GM23338 (cell line): ENCODE measurements at regions not wholly inside any gene's neighbourhood (a gene's known extent, or its start where the extent isn't known, plus 50 kb on each side); places are given as distances from the start of the nearest gene placed in this dataset.

Experiments
- ATAC-seq: fragments of 200-7000 bp; cut with Tn5 transposase; 3 replicates; pipeline ENCODE4 v1.9.1; 2020
- DNase-seq: peaks from one replicate; pipeline ENCODE4 v3.0.0-alpha.2; 2015; ENCODE audit warnings: low spot score
- H2AFZ ChIP-seq: fragments of 200-600 bp; sonication (generic); 2 replicates; pipeline ENCODE4 v1.8.0; 2016; ENCODE audit warnings: antibody characterized with exemption, mild to moderate bottlenecking, moderate library complexity
- H3F3A ChIP-seq: fragments of 200-600 bp; sonication (generic); replicated peaks from 2 replicates; pipeline ENCODE4 v1.8.0; 2017; ENCODE audit warnings: antibody characterized with exemption, mixed run types, low read depth
- H3K27ac ChIP-seq: fragments of 200-600 bp; sonication (generic); 2 replicates; pipeline ENCODE4 v1.6.1; 2016; ENCODE audit warnings: low read depth
- H3K27me3 ChIP-seq: fragments of 200-600 bp; sonication (generic); 2 replicates; pipeline ENCODE4 v1.8.0; 2016; ENCODE audit warnings: mild to moderate bottlenecking, mixed run types, moderate library complexity; ENCODE audit not compliant: insufficient read depth
- H3K36me3 ChIP-seq: fragments of 200-600 bp; sonication (generic); 2 replicates; pipeline ENCODE4 v1.8.0; 2016; ENCODE audit warnings: mild to moderate bottlenecking; ENCODE audit not compliant: insufficient read depth
- H3K4me1 ChIP-seq: fragments of 200-600 bp; sonication (generic); 2 replicates; pipeline ENCODE4 v1.8.0; 2016; ENCODE audit warnings: mild to moderate bottlenecking, moderate library complexity; ENCODE audit not compliant: insufficient read depth
- H3K4me2 ChIP-seq: fragments of 200-600 bp; sonication (generic); 2 replicates; pipeline ENCODE4 v1.7.1; 2017; ENCODE audit warnings: mixed run types
- H3K4me3 ChIP-seq: fragments of 200-600 bp; sonication (generic); 2 replicates; pipeline ENCODE4 v1.6.1; 2016; ENCODE audit warnings: mixed run types
- H3K79me2 ChIP-seq: fragments of 200-600 bp; sonication (generic); replicated peaks from 2 replicates; pipeline ENCODE4 v1.8.0; 2017; ENCODE audit warnings: mild to moderate bottlenecking; ENCODE audit not compliant: insufficient read depth
- H3K9me2 ChIP-seq: fragments of 200-600 bp; sonication (generic); 2 replicates; pipeline ENCODE4 v1.8.0; 2017; ENCODE audit not compliant: insufficient read depth
- H4K20me1 ChIP-seq: fragments of 200-600 bp; sonication (generic); replicated peaks from 2 replicates; pipeline ENCODE4 v1.8.0; 2017; ENCODE audit warnings: mild to moderate bottlenecking; ENCODE audit not compliant: insufficient read depth
- H3K27ac Mint-ChIP-seq: 2 replicates; pipeline ENCODE4 v1.8.0; 2020; ENCODE audit warnings: inconsistent platforms, mild to moderate bottlenecking, moderate library complexity, mixed read lengths
- H3K27me3 Mint-ChIP-seq: 3 replicates; pipeline ENCODE4 v1.8.0; 2022; ENCODE audit warnings: low read depth, mild to moderate bottlenecking, moderate library complexity, mixed read lengths, inconsistent platforms; ENCODE audit not compliant: insufficient read depth, poor library complexity
- H3K36me3 Mint-ChIP-seq: 3 replicates; pipeline ENCODE4 v1.8.0; 2021; ENCODE audit warnings: low read depth, mild to moderate bottlenecking, inconsistent platforms, moderate library complexity, mixed read lengths
- H3K4me1 Mint-ChIP-seq: 3 replicates; pipeline ENCODE4 v1.8.0; 2020; ENCODE audit warnings: mild to moderate bottlenecking, inconsistent platforms, mixed read lengths
- H3K4me3 Mint-ChIP-seq: 3 replicates; pipeline ENCODE4 v1.8.0; 2021; ENCODE audit warnings: moderate library complexity, mild to moderate bottlenecking, inconsistent platforms, mixed read lengths
- H3K9me3 Mint-ChIP-seq: 3 replicates; pipeline ENCODE4 v1.8.0; 2020; ENCODE audit warnings: moderate library complexity, mild to moderate bottlenecking, inconsistent platforms, mixed read lengths
- CREB1 ChIP-seq: fragments of 250-450 bp; sonication (Bioruptor Pico); IDR thresholded peaks from 2 replicates; pipeline ENCODE4 v1.5.0; 2020; ENCODE audit warnings: low read depth, mild to moderate bottlenecking, moderate library complexity
- CTCF ChIP-seq, 2 experiments: fragments of 200-600 bp in 1 of 2; sonication (generic) in 1 of 2; conservative IDR thresholded peaks; 2 replicates each; pipeline versions ENCODE4 v1.5.1 to v1.6.1; 2016 to 2017; ENCODE audit warnings: antibody characterized with exemption in 2 of 2, low read depth in 2 of 2, mild to moderate bottlenecking in 2 of 2, moderate library complexity in 1 of 2
- ETS1 ChIP-seq: IDR thresholded peaks from 2 replicates; pipeline ENCODE4 v1.6.1; 2016; ENCODE audit warnings: antibody characterized with exemption
- EZH2 ChIP-seq: fragments of 200-600 bp; sonication (generic); IDR thresholded peaks from one replicate; pipeline ENCODE4 v1.8.0; 2017; ENCODE audit warnings: antibody characterized with exemption, mild to moderate bottlenecking, low read depth; ENCODE audit not compliant: unreplicated experiment
- EZH2phosphoT487 ChIP-seq: fragments of 200-600 bp; sonication (generic); IDR thresholded peaks from one replicate; pipeline ENCODE4 v1.8.1; 2018; ENCODE audit warnings: antibody characterized with exemption; ENCODE audit not compliant: unreplicated experiment
- JUNB ChIP-seq: IDR thresholded peaks from one replicate; pipeline ENCODE4 v1.6.1; 2016; ENCODE audit warnings: antibody characterized with exemption; ENCODE audit not compliant: unreplicated experiment
- NANOG ChIP-seq: IDR thresholded peaks from 2 replicates; pipeline ENCODE4 v1.6.1; 2016; ENCODE audit warnings: antibody characterized with exemption, borderline replicate concordance
- POLR2AphosphoS5 ChIP-seq: IDR thresholded peaks from 2 replicates; pipeline ENCODE4 v1.6.1; 2016; ENCODE audit warnings: antibody characterized with exemption, low read depth
- REST ChIP-seq: IDR thresholded peaks from one replicate; pipeline ENCODE4 v1.6.1; 2018; ENCODE audit warnings: antibody characterized with exemption; ENCODE audit not compliant: unreplicated experiment
- STAT1 ChIP-seq: IDR thresholded peaks from one replicate; pipeline ENCODE4 v1.6.1; 2016; ENCODE audit warnings: antibody characterized with exemption; ENCODE audit not compliant: unreplicated experiment
- ZNF114 ChIP-seq: fragments of 250-450 bp; sonication (Bioruptor Pico); IDR thresholded peaks from 2 replicates; pipeline ENCODE4 v1.5.0; 2020; ENCODE audit warnings: mild to moderate bottlenecking, moderate library complexity
- ZNF331 ChIP-seq: fragments of 250-450 bp; sonication (Bioruptor Pico); IDR thresholded peaks from 2 replicates; pipeline ENCODE4 v1.5.0; 2020; ENCODE audit warnings: low read depth, mild to moderate bottlenecking, moderate library complexity
- TF ChIP-seq, protein P1 (sequence below): fragments of 250-450 bp; sonication (Bioruptor Pico); IDR thresholded peaks from 2 replicates; pipeline ENCODE4 v1.5.0; 2020; ENCODE audit warnings: mild to moderate bottlenecking, moderate library complexity

DNA sequence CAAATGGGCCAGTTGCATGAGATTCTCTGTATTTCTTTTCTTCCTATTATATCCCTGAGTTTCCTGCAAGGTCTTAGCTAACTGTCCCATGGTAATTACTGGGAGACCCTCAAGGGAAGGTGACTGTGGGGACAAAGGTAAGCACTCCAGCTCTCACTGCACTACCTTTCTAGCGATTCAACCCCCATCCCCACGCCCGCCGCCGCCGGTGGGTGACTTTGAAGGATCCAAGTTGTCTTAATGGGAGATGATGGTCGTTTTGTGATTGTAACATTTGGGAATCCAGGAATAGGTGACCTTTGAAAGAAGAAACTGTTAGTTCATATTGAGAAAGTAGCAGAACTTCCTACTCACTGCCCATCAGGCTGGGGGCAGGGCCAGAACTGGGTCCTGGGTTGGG, 265.5 kb downstream of the LRFN2 start:
- peaks cover 28% of the 10 kb centered on the region for H3K4me1 Mint-ChIP-seq
- H3K4me2 ChIP-seq, result no peak overlapping the region
- H3K27me3 Mint-ChIP-seq, result peaks cover 12% of the 10 kb centered on the region
- ATAC-seq (no peak), DNase-seq (no peak)
- H4K20me1 ChIP-seq, result no peaks in the 10 kb centered on the region
- TF ChIP-seq CTCF (conservative IDR thresholded peaks at IDR 0.05; ENCODE audit: low read depth in 2 of 2), result no peak
- TF ChIP-seq ETS1, result no peak
- no peak for TF ChIP-seq REST
- TF ChIP-seq STAT1, result no peak
- TF ChIP-seq JUNB, result no peak
- no peak for TF ChIP-seq POLR2AphosphoS5
- TF ChIP-seq, protein P1, sequence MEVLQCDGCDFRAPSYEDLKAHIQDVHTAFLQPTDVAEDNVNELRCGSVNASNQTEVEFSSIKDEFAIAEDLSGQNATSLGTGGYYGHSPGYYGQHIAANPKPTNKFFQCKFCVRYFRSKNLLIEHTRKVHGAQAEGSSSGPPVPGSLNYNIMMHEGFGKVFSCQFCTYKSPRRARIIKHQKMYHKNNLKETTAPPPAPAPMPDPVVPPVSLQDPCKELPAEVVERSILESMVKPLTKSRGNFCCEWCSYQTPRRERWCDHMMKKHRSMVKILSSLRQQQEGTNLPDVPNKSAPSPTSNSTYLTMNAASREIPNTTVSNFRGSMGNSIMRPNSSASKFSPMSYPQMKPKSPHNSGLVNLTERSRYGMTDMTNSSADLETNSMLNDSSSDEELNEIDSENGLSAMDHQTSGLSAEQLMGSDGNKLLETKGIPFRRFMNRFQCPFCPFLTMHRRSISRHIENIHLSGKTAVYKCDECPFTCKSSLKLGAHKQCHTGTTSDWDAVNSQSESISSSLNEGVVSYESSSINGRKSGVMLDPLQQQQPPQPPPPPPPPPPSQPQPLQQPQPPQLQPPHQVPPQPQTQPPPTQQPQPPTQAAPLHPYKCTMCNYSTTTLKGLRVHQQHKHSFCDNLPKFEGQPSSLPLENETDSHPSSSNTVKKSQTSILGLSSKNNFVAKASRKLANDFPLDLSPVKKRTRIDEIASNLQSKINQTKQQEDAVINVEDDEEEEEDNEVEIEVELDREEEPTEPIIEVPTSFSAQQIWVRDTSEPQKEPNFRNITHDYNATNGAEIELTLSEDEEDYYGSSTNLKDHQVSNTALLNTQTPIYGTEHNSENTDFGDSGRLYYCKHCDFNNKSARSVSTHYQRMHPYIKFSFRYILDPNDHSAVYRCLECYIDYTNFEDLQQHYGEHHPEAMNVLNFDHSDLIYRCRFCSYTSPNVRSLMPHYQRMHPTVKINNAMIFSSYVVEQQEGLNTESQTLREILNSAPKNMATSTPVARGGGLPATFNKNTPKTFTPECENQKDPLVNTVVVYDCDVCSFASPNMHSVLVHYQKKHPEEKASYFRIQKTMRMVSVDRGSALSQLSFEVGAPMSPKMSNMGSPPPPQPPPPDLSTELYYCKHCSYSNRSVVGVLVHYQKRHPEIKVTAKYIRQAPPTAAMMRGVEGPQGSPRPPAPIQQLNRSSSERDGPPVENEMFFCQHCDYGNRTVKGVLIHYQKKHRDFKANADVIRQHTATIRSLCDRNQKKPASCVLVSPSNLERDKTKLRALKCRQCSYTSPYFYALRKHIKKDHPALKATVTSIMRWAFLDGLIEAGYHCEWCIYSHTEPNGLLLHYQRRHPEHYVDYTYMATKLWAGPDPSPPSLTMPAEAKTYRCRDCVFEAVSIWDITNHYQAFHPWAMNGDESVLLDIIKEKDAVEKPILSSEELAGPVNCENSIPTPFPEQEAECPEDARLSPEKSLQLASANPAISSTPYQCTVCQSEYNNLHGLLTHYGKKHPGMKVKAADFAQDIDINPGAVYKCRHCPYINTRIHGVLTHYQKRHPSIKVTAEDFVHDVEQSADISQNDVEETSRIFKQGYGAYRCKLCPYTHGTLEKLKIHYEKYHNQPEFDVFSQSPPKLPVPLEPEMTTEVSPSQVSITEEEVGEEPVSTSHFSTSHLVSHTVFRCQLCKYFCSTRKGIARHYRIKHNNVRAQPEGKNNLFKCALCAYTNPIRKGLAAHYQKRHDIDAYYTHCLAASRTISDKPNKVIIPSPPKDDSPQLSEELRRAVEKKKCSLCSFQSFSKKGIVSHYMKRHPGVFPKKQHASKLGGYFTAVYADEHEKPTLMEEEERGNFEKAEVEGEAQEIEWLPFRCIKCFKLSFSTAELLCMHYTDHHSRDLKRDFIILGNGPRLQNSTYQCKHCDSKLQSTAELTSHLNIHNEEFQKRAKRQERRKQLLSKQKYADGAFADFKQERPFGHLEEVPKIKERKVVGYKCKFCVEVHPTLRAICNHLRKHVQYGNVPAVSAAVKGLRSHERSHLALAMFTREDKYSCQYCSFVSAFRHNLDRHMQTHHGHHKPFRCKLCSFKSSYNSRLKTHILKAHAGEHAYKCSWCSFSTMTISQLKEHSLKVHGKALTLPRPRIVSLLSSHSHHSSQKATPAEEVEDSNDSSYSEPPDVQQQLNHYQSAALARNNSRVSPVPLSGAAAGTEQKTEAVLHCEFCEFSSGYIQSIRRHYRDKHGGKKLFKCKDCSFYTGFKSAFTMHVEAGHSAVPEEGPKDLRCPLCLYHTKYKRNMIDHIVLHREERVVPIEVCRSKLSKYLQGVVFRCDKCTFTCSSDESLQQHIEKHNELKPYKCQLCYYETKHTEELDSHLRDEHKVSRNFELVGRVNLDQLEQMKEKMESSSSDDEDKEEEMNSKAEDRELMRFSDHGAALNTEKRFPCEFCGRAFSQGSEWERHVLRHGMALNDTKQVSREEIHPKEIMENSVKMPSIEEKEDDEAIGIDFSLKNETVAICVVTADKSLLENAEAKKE (CRISPR knock-in tag), result no peak
- no peak for TF ChIP-seq CREB1 (CRISPR knock-in tag)
- TF ChIP-seq NANOG, result no peak
- TF ChIP-seq ZNF331 (CRISPR knock-in tag), result no peak
- TF ChIP-seq ZNF114 (CRISPR knock-in tag), result no peak
- no peak for TF ChIP-seq EZH2
- no peak for TF ChIP-seq EZH2phosphoT487
- H3K36me3 ChIP-seq, result no peaks in the 10 kb centered on the region
- 0 out of 2 replicates have a peak, but pooled peaks cover 6% of the 10 kb centered on the region for H3K9me2 ChIP-seq
- no peaks in the 10 kb centered on the region for H3F3A ChIP-seq
- no peak overlapping the region for H3K4me3 ChIP-seq
- H3K4me1 ChIP-seq, result peaks cover 13% of the 10 kb centered on the region
- H3K79me2 ChIP-seq, result no peaks in the 10 kb centered on the region
- no peak overlapping the region for H3K27ac Mint-ChIP-seq
- peaks cover 4% of the 10 kb centered on the region; the same call in 1 of the 3 replicates for H3K9me3 Mint-ChIP-seq
- no peaks in the 10 kb centered on the region for H3K27me3 ChIP-seq
- no peak overlapping the region for H3K27ac ChIP-seq
- no peak overlapping the region; the same call in 1 of the 2 replicates for H2AFZ ChIP-seq
- H3K4me3 Mint-ChIP-seq, result no peak overlapping the region
- peaks cover 3% of the 10 kb centered on the region; the same call in 1 of the 3 replicates for H3K36me3 Mint-ChIP-seq
